ENCODE measurements at regions not wholly inside any gene's neighbourhood (a gene's known extent, or its start where the extent isn't known, plus 50 kb on each side); places are given as distances from the start of the nearest gene placed in this dataset.

DNA sequence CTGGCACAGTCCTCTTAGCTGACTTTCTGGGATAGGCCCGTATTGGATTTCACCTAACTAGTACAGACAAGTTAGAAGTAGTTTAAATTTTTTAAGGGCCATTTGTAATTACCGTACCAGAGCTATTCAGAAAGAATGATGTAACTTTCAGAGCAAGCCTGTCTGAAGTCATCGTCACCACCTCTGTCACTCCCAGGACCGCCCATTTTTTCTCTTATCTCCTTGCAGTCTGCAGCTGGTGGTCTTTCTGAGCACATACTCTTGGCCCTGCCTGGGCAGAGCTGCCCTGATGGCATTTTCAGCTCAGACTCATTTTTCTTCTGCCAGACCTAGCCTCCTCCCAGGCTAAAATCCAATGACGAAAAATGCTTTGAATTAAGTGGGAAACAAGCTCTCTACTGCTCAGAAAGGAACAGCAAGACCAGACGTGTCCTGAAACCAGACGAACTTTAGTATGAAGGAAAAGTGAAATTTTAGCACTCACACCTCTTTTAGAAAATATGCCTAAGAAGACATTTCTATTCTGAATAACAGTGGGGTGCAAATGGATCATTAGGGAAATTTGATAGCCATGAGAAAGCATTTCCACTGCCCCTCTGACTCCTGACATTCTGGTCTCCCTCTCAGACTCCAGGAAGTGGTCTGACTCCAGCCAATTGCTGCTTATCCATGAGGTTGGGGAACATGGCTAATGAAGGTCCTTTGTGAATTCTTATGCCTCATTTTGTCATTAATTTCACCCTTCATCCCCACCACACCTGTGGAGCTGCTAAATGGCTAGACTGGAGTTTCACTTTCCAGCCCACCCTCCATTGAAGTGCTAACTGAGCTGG lies 162.4 kb upstream of the GYPA start:
- TF ChIP-seq, protein P1, sequence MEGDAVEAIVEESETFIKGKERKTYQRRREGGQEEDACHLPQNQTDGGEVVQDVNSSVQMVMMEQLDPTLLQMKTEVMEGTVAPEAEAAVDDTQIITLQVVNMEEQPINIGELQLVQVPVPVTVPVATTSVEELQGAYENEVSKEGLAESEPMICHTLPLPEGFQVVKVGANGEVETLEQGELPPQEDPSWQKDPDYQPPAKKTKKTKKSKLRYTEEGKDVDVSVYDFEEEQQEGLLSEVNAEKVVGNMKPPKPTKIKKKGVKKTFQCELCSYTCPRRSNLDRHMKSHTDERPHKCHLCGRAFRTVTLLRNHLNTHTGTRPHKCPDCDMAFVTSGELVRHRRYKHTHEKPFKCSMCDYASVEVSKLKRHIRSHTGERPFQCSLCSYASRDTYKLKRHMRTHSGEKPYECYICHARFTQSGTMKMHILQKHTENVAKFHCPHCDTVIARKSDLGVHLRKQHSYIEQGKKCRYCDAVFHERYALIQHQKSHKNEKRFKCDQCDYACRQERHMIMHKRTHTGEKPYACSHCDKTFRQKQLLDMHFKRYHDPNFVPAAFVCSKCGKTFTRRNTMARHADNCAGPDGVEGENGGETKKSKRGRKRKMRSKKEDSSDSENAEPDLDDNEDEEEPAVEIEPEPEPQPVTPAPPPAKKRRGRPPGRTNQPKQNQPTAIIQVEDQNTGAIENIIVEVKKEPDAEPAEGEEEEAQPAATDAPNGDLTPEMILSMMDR (IDR thresholded peaks at IDR 0.05), result no peak

DNA sequence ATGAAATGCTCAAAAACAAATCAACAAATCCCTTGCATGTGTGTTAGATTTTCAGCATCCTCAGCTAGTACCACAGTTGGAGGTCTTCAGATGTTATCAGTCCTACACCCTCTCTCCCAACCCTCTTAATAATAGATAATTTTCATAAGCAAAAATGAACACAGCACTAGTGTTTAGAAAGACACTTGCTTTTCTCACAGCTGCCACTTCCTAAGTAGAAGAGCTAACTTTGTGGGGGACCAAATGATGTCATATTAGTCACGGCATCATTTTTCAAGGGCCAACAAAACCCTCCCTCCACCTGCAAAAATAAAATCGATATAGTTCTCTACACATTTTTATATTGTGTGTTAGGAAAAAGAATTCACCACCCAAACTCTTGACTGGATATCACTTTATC lies 163.5 kb upstream of the GYPA start:
- TF ChIP-seq, protein P1 (IDR thresholded peaks at IDR 0.05), result no peak

DNA sequence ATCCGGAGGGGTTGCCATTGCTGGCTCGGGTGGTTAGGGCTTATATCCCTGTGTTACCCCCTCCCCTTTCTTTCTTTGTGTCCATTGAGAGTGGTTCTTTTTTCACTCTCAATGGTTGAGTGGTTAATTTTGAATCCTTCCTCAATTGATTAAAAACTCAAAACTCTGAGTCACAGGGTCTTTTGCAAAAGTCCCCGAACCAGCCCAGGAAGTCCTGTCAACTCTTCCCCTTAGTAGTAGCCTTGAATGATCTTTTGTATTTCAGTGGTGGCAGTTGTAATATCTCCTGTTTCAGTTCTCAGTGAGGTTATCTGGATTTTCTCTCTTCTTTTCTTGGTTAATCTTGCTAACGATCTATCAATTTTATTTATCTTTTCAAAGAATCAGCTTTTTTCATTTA lies 170.0 kb upstream of the GYPA start:
- TF ChIP-seq, protein P1 (IDR thresholded peaks at IDR 0.05), result no peak

DNA sequence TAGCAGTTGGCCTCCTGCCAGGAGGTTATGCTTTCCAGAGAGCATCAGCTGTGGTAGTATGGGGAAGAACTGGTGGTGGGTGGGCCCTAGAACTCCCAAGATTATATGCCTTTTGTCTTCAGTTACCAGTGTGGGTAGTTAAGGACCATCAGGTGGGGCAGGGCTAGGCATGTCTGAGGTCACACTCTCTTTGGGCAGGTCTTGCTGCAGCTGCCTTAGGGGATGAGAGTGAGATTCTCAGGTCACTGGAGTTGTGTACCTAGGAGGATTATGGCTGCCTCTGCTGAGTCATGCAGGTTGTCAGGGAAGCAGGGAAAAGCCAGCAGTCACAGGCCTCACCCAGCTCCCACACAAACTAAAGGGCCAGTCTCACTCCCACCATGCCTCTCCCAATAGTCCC lies 172.9 kb upstream of the GYPA start:
- TF ChIP-seq, protein P1 (IDR thresholded peaks at IDR 0.05), result no peak

DNA sequence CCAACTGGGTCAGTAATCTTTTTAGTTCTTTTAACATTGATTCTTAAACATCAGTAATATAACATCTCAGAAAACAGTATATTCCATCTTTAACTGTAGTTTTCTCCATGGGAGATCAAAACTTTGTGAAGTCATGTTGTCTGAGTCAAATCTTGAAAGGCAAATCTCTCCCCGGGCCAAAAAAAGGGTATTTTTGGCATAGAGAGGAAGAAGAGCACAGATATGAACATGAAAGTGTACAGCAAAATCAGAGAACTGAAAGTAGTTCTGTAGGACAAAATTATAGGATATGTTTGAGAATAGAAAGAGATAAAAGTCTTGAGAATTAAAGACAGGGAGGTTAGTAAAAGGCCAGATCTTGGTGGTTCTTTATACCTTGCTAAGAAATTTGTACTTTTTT lies 176.4 kb upstream of the GYPA start:
- TF ChIP-seq, protein P1 (IDR thresholded peaks at IDR 0.05), result no peak

DNA sequence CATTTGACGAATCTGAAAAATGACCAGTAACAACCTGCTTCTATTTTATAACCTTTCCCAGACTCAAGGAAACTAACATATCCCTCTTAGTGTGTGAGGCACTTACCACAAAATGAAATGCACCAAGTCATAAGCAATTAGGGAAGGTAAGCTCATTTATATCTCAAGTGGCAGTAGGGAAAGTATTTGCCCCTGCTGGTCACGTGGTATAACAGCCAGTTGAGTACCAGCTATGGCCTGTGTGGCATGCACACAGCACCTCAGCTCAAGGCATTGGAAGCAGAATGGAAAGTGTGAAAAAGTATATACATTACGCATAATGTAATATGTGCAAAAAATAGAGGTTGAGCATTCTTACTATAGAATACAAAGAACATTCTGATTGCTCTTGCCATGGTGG lies 178.3 kb upstream of the GYPA start:
- TF ChIP-seq, protein P1 (IDR thresholded peaks at IDR 0.05), result no peak

DNA sequence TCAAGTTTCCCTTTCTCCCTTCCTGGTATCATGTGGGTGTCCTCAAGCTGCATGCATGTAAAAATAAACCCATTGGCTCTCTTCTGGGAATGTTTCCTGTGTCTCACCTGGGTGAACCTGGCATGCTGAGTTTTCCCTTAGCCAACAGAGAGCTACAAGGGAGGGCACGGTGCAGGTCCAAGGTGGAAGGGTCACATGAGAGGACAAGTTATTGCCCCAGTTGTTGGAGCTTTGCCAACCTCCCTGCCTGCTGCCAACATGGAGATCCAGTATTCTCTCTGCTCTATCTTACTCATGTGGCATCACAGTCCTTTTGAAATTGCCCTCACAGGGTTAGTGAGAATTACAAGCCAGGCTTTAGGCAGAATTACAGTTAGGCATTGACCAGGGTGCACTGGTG lies 196.1 kb upstream of the GYPA start:
- TF ChIP-seq, protein P1 (IDR thresholded peaks at IDR 0.05), result no peak

Measured in LNCAP (cell line).